ENCODE measurements at regions not wholly inside any gene's neighbourhood (a gene's known extent, or its start where the extent isn't known, plus 50 kb on each side); places are given as distances from the start of the nearest gene placed in this dataset.

DNA sequence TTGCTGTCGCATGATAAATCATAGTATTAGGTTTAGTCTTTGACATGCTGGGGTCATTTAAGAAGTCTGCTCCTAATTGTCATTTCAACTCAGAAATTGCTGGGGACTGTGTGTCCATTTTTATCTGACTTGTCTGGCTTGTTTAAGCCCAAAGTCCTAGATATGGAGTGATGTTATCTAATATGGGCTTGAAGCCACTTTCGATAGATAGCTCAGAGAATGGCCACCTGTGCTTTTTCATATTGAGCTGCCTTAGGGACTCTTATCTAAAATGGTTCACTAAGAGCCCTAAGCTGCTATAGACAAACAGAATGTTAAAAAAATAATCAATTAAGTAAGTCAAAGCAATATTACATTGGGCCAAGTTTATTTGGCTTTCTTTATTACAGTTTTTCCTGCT lies 81.6 kb upstream of the CNTNAP4 start:
- TF ChIP-seq ZNF384 (IDR thresholded peaks at IDR 0.05): no peak
- TF ChIP-seq SP1 (IDR thresholded peaks at IDR 0.05): no peak
- TF ChIP-seq FOXA1 (IDR thresholded peaks at IDR 0.05): no peak
- TF ChIP-seq FOXM1 (IDR thresholded peaks at IDR 0.05; ENCODE audit: borderline replicate concordance): no peak
- no peak for TF ChIP-seq BHLHE40 (IDR thresholded peaks at IDR 0.05; ENCODE audit: borderline replicate concordance)

Measured in HEK293T (cell line).